Stomach smooth muscle (tissue), 2 donors: ENCODE measurements at regions not wholly inside any gene's neighbourhood (a gene's known extent, or its start where the extent isn't known, plus 50 kb on each side); places are given as distances from the start of the nearest gene placed in this dataset.

Source experiments
- H3K27ac ChIP-seq: one replicate; pipeline ENCODE4 v1.7.0; 2013; ENCODE audit warnings: mild to moderate bottlenecking, low read length, inconsistent platforms
- H3K27me3 ChIP-seq, 2 donors: one replicate each; pipeline ENCODE4 v1.7.0; 2013; ENCODE audit warnings: low read length in 2 of 2; ENCODE audit not compliant: insufficient read depth in 2 of 2, control insufficient read depth in 1 of 2
- H3K36me3 ChIP-seq, 2 donors: one replicate each; pipeline ENCODE4 v1.7.0; 2013; ENCODE audit warnings: low read length in 2 of 2; ENCODE audit not compliant: control insufficient read depth in 2 of 2, insufficient read depth in 2 of 2
- H3K4me1 ChIP-seq: one replicate; pipeline ENCODE4 v1.7.0; 2013; ENCODE audit warnings: low read length; ENCODE audit not compliant: control insufficient read depth, insufficient read depth
- H3K4me3 ChIP-seq, 2 donors: one replicate each; pipeline ENCODE4 v1.7.0; 2013; ENCODE audit warnings: low read length in 2 of 2
- H3K9ac ChIP-seq, 2 donors: one replicate each; pipeline ENCODE4 v1.7.0; 2013; ENCODE audit warnings: low read length in 2 of 2, mild to moderate bottlenecking in 1 of 2
- H3K9me3 ChIP-seq, 2 donors: one replicate each; pipeline ENCODE4 v1.7.0; 2013; ENCODE audit warnings: low read length in 2 of 2; ENCODE audit not compliant: control insufficient read depth in 2 of 2
- donor health status: healthy.
- donor health status: Pancreatic carcinoma.

DNA sequence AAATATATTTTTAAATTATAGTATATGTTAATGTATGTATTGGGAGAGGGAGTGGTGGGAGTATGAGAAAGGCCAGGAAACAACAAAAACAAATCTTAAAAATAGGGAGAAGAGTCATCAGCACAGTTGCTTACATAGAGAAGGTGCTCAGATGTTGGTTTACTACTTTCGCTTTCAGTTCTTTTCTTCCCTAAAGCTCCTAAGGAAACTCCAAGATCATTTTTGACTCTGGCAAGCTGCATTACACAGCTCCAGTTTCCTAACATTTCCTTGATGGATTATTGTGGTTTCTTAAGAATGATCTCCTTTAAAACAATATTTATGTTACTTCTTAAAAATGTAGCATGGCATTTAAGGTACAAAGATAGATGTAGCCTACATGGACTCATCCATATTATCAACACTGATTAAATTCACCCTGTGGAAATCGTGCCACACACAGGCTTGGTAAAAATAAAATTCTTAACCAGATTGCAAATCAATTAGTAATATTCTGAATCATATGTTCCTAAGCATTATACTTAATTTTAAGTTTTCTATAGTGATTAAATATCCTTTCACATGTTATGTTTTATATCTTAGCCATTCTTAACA is 118.0 kb upstream of the MAN1A1 start:
- H3K9ac ChIP-seq, result peak overlapping the region; percentile 5 to 30
- H3K4me1 ChIP-seq, result no peaks in the 10 kb centered on the region
- no peak overlapping the region for H3K27ac ChIP-seq
- no peaks in the 10 kb centered on the region for H3K36me3 ChIP-seq
- H3K27me3 ChIP-seq, result no peaks in the 10 kb centered on the region
- H3K9me3 ChIP-seq, result no peaks in the 10 kb centered on the region
- peak overlapping the region; percentile 44 to 52 for H3K4me3 ChIP-seq

- no peaks in the 10 kb centered on the region for H3K4me1 ChIP-seq
- H3K27ac ChIP-seq, result no peak overlapping the region
- H3K4me3 ChIP-seq, result no peak overlapping the region
- H3K9ac ChIP-seq, result no peak overlapping the region
- H3K36me3 ChIP-seq, result no peaks in the 10 kb centered on the region
- no peaks in the 10 kb centered on the region for H3K9me3 ChIP-seq
- H3K27me3 ChIP-seq, result no peaks in the 10 kb centered on the region
Observed at GRCh38 chr6:119466226-119466625, 116.7 kb upstream of the MAN1A1 start.

DNA sequence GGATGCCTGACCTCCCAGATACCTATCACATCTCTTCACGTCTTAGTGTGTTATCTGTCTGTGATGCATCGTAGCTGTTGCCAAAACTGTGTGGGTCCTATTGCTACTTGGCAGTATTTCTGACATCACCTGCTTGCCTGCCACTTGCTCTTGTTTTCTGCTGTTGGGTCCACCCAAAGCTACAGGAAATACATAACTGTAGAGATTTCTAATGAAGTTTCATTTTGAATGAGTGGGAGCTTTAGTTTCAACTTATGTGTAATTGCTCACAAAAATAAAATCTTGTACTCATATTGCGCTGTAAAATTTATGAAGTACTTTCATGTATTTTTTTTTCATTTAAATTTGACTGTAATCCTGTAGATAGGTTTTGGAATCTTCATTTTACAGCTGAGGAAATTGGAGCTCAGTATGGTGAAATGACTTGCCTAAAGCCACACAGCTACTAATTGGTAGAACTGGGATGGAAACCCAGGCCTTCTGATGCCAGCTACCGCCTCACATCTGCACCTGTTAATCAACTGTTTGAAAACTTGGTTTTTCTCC is 113.6 kb upstream of the MAN1A1 start:
- no peaks in the 10 kb centered on the region for H3K27me3 ChIP-seq
- H3K27ac ChIP-seq, result no peak overlapping the region
- H3K9ac ChIP-seq, result no peak overlapping the region
- H3K4me3 ChIP-seq, result no peak overlapping the region
- H3K9me3 ChIP-seq, result no peaks in the 10 kb centered on the region
- no peaks in the 10 kb centered on the region for H3K36me3 ChIP-seq
- H3K4me1 ChIP-seq, result no peaks in the 10 kb centered on the region

DNA sequence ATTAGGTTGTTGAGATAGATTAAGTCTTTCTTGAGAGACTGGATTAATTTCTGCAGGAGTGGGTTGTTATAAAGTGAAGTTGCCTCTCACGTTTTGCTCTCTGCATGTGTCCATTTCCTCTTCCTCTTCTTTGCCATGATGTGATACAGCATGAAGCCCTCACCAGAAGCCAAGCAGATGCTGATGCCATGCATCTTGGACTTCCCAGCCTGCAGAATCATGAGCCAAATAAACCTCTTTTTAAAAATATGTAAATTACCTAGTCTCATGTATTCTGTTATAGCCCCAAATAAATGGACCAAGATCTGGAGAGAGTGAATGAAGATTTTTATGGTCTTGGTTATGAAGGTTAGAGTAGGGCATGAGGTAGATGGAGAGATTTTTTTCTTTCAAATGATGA is 111.6 kb upstream of the MAN1A1 start:
- Histone ChIP-seq H3K4me3 (no peak overlapping the region), H3K27ac (no peak overlapping the region), H3K27me3 (no peaks in the 10 kb centered on the region), H3K9me3 (no peaks in the 10 kb centered on the region), H3K36me3 (no peaks in the 10 kb centered on the region), H3K9ac (no peak overlapping the region), H3K4me1 (no peaks in the 10 kb centered on the region)

DNA sequence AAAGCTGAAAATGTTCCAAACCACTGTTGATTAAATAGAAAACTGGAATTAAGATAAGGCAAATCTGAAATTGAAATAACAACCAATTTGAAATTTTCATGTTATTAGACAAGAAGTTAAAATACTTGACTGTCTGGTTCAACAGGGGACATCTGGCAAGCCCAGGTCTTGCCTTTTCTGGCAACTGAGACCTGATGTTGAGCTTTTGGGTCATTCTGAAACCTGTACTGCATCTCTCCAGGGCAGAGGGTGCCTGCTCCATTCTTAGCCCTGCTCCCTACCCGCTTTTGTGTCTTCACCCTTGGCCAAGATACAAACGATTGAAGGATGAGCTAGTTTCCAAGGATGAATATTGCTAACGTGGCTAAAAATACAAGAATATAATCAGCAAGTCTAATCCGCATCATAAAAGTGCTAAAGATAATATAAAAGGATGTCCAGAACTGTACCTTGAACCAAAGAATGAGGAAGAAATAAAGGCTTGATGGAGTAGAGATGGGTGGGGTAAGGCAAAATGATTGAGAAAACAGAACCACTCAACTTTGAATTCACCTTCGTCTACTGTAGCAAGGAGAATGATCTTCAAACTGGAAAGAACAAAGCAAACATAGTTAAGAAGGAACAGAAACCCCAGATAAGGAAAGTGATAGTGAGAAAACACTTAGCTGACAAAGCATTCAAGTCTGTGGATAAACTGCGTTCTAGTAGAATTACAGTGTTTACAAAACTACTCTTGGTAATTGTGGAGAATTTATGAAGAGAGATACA is 109.8 kb upstream of the MAN1A1 start:
- no peaks in the 10 kb centered on the region for H3K27me3 ChIP-seq
- no peak overlapping the region for H3K27ac ChIP-seq
- H3K9ac ChIP-seq, result no peak overlapping the region
- H3K4me1 ChIP-seq, result no peaks in the 10 kb centered on the region
- H3K4me3 ChIP-seq, result no peak overlapping the region
- H3K9me3 ChIP-seq, result no peaks in the 10 kb centered on the region
- no peaks in the 10 kb centered on the region for H3K36me3 ChIP-seq

- Histone ChIP-seq H3K4me1 (no peaks in the 10 kb centered on the region), H3K9me3 (no peaks in the 10 kb centered on the region), H3K36me3 (no peaks in the 10 kb centered on the region), H3K4me3 (no peak overlapping the region), H3K9ac (no peak overlapping the region), H3K27ac (no peak overlapping the region), H3K27me3 (no peaks in the 10 kb centered on the region)
Observed at GRCh38 chr6:119454714-119455113, 105.2 kb upstream of the MAN1A1 start.

DNA sequence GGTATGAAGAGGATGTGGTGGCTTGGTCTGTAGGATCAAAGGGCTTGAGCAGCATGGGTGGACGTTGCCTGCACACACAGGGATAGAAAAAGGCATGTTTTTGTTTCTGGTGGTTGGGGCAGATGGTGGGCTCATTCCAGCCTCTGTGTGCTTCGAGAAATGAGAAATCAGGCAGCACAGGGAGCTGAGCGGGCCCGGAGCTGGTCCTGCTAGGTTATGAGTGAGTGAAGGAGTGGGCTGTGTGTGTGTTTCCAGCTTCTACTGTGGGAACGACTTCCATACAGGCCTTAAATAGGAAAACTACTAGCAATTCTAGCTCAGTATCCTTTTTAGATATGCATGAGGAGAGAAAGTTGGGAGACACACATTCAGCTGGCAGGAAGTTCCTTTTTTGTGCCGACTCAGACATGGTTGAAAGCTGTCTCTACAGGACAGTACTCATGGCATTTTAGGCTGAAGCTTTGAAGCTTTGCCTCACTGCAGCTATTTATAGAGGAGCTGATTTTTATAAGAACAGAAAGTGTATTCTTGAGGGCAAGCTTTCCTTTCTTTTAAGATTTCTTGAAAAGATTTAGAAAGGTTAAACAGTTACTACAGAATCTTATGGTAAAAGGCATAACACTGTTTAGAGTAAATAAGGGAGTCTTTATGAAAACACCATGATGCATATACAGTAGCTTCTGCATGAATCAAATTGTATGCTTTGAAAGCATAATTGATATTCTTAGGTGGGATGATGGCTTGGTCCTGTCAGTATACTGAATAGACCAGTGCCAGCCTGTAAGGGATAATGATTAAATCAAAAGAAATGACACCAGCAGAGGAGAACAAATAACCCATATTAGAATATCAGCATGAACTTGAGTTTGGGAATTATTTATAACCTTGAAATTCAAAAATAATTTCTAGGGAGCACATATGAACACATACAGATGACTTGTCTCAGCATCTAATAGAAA is 104.0 kb upstream of the MAN1A1 start:
- Histone ChIP-seq H3K4me3 (no peak overlapping the region), H3K27ac (no peak overlapping the region), H3K9ac (no peak overlapping the region), H3K36me3 (no peaks in the 10 kb centered on the region), H3K27me3 (no peaks in the 10 kb centered on the region), H3K4me1 (no peaks in the 10 kb centered on the region), H3K9me3 (no peaks in the 10 kb centered on the region)

DNA sequence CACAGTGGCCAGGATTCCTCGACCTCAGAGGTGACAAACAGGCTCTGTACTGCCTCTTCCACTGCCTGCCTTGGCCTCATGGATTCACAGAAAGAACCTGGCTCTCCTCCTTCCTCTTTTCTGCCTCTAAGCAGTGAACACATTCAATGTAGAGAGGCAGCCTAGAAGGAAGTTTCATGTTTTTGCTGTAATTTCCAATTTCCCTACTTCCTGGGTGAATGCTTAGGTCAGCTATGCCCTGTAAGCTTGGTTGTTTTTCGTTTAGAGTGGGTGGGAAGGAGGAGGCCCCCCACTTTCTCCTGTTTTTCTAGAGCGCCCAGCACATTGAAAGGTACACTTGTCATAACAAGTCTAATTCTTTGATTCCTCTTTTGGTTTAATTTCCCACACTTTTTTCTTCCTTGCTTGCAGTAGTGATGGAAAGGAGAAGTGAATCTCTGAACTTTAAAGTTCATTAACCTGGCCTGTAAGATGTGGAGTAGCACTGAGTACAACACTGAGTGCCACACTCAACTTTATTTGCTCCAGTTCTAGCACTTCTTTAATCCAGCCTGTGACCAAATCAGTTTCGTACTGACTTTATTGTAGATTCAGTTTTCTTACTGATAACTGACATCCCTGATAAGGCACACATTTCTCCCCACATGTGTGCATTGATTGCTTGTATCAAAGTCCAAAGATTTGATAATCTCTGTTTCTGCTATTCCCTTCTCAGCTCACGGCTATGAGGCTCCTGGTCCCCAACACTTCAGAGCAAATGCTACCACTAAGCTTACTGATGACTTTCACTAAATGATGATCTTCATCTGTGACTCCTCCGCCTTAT is 100.0 kb upstream of the MAN1A1 start:
- Histone ChIP-seq H3K9ac (no peak overlapping the region), H3K4me1 (peaks cover 5% of the 10 kb centered on the region), H3K9me3 (no peaks in the 10 kb centered on the region), H3K4me3 (no peak overlapping the region), H3K27me3 (no peaks in the 10 kb centered on the region), H3K36me3 (no peaks in the 10 kb centered on the region), H3K27ac (no peak overlapping the region)

- Histone ChIP-seq H3K9me3 (no peaks in the 10 kb centered on the region), H3K36me3 (no peaks in the 10 kb centered on the region), H3K27me3 (no peaks in the 10 kb centered on the region), H3K4me3 (no peak overlapping the region), H3K4me1 (peaks cover 5% of the 10 kb centered on the region), H3K27ac (no peak overlapping the region), H3K9ac (no peak overlapping the region)
Observed at GRCh38 chr6:119447921-119448320, 98.4 kb upstream of the MAN1A1 start.

DNA sequence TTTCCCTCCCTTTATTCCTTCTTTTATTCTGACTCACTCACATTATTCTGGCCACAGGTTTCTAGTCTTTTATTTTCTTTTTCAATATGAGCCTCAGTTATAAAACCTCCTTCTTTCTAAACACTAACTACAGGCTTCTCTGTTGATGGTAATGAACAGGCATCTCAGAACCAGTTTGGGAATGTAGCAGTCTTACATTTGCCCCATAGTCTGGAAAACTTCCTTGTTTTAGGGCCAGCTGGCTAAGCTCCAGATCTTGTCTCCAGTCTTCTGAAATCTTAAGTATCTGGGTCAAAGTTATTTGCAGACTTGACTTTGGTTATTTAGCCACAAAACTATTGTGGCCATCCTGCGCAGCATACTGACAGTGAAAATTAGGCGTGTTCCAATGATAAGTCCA is 97.0 kb upstream of the MAN1A1 start:
- Histone ChIP-seq H3K36me3 (no peaks in the 10 kb centered on the region), H3K27ac (no peak overlapping the region), H3K4me3 (no peak overlapping the region), H3K9ac (no peak overlapping the region), H3K4me1 (peaks cover 5% of the 10 kb centered on the region), H3K9me3 (no peaks in the 10 kb centered on the region), H3K27me3 (no peaks in the 10 kb centered on the region)
